ENCODE measurements at regions not wholly inside any gene's neighbourhood (a gene's known extent, or its start where the extent isn't known, plus 50 kb on each side); places are given as distances from the start of the nearest gene placed in this dataset.

GRCh38 chr4:65998807-65999517, 328.7 kb upstream of the EPHA5 start:
- peak; percentile 55 to 84 (median 57) for DNase-seq

- DNase-seq, result no peak
Measured at GRCh38 chr4:65983061-65983460, 312.8 kb upstream of the EPHA5 start.

- no peak for DNase-seq
Measured at GRCh38 chr4:65976287-65976686, 306.0 kb upstream of the EPHA5 start.

- no peak for DNase-seq
Measured at GRCh38 chr4:65973186-65973585, 302.9 kb upstream of the EPHA5 start.

GRCh38 chr4:65971686-65972085, 301.4 kb upstream of the EPHA5 start:
- DNase-seq, result no peak

GRCh38 chr4:65968831-65969558, 298.7 kb upstream of the EPHA5 start:
- DNase-seq, result no peak

- no peak for DNase-seq
Measured at GRCh38 chr4:65960751-65961150, 290.5 kb upstream of the EPHA5 start.

- no peak for DNase-seq
Measured at GRCh38 chr4:65954416-65954815, 284.1 kb upstream of the EPHA5 start.

- DNase-seq, result no peak
Measured at GRCh38 chr4:65951177-65951576, 280.9 kb upstream of the EPHA5 start.

- peak in 2 of 3 experiments; percentile 9 to 42 for DNase-seq
Measured at GRCh38 chr4:65943076-65943475, 272.8 kb upstream of the EPHA5 start.

- DNase-seq, result no peak
Measured at GRCh38 chr4:65924843-65925242, 254.6 kb upstream of the EPHA5 start.

GRCh38 chr4:65923616-65924015, 253.3 kb upstream of the EPHA5 start:
- DNase-seq, result no peak

GRCh38 chr4:65921180-65921579, 250.9 kb upstream of the EPHA5 start:
- DNase-seq, result no peak

- DNase-seq, result no peak
Measured at GRCh38 chr4:65918872-65919271, 248.6 kb upstream of the EPHA5 start.

- peak in 1 of 3 experiments; percentile 68 for DNase-seq
Measured at GRCh38 chr4:65918212-65918611, 247.9 kb upstream of the EPHA5 start.

- no peak for DNase-seq
Measured at GRCh38 chr4:65917486-65917885, 247.2 kb upstream of the EPHA5 start.

GRCh38 chr4:65911720-65912119, 241.4 kb upstream of the EPHA5 start:
- no peak for DNase-seq

- DNase-seq, result no peak
Measured at GRCh38 chr4:65893957-65894755, 223.9 kb upstream of the EPHA5 start.

- DNase-seq, result no peak
Measured at GRCh38 chr4:65893271-65893670, 223.0 kb upstream of the EPHA5 start.

- peak in 2 of 3 experiments; percentile 14 to 33 for DNase-seq
Measured at GRCh38 chr4:65880594-65880993, 210.3 kb upstream of the EPHA5 start.

GRCh38 chr4:65868096-65868824, 198.0 kb upstream of the EPHA5 start:
- DNase-seq, result peak in 1 of 3 experiments; percentile 28

- DNase-seq, result no peak
Measured at GRCh38 chr4:65865489-65865888, 195.2 kb upstream of the EPHA5 start.

- no peak for DNase-seq
Measured at GRCh38 chr4:65861993-65862392, 191.7 kb upstream of the EPHA5 start.
